NCI-H748 treated with DMSO at 0.1 percent for 48 hours (cell line): ENCODE measurements at regions not wholly inside any gene's neighbourhood (a gene's known extent, or its start where the extent isn't known, plus 50 kb on each side); places are given as distances from the start of the nearest gene placed in this dataset.
"Not testable (repeated sequence)": the region's sequence is repeated elsewhere in the genome, so short reads cannot be mapped to it uniquely, and the experiment has no call there.

ENCODE experiments used
- DNase-seq: peaks from one replicate; lab custom pipeline; 2025; lab: John Stamatoyannopoulos, UW

GRCh38 chrX:89033723-89034122, 286.7 kb downstream of the CPXCR1 start:
- DNase-seq = no peak

- DNase-seq = no peak
Measured at GRCh38 chrX:89034679-89035078, 287.7 kb downstream of the CPXCR1 start.

GRCh38 chrX:89053223-89053622, 306.2 kb downstream of the CPXCR1 start:
- no peak for DNase-seq

GRCh38 chrX:89099587-89099986, 352.6 kb downstream of the CPXCR1 start:
- DNase-seq = not testable (repeated sequence)

- DNase-seq = no peak
Measured at GRCh38 chrX:89124985-89125384, 378.0 kb downstream of the CPXCR1 start.
